ENCODE measurements at regions not wholly inside any gene's neighbourhood (a gene's known extent, or its start where the extent isn't known, plus 50 kb on each side); places are given as distances from the start of the nearest gene placed in this dataset.
"Not testable (repeated sequence)": the region's sequence is repeated elsewhere in the genome, so short reads cannot be mapped to it uniquely, and the experiment has no call there.

- no peak for DNase-seq
Measured at GRCh38 chr5:174567506-174568141, 156.8 kb upstream of the MSX2 start.

GRCh38 chr5:174570662-174571061 lies 153.7 kb upstream of the MSX2 start:
- DNase-seq = no peak

- DNase-seq = no peak
Measured at GRCh38 chr5:174571662-174572397, 152.6 kb upstream of the MSX2 start.

- no peak for DNase-seq
Measured at GRCh38 chr5:174572591-174572990, 151.8 kb upstream of the MSX2 start.

- DNase-seq = no peak
Measured at GRCh38 chr5:174573221-174573994, 151.0 kb upstream of the MSX2 start.

- DNase-seq = no peak
Measured at GRCh38 chr5:174575043-174575442, 149.3 kb upstream of the MSX2 start.

- DNase-seq = no peak
Measured at GRCh38 chr5:174576042-174576441, 148.3 kb upstream of the MSX2 start.

GRCh38 chr5:174581479-174581878 lies 142.9 kb upstream of the MSX2 start:
- DNase-seq = no peak

GRCh38 chr5:174581894-174582293 lies 142.5 kb upstream of the MSX2 start:
- no peak for DNase-seq

GRCh38 chr5:174583071-174583470 lies 141.3 kb upstream of the MSX2 start:
- DNase-seq = no peak

- no peak for DNase-seq
Measured at GRCh38 chr5:174585472-174585871, 138.9 kb upstream of the MSX2 start.

GRCh38 chr5:174586163-174586562 lies 138.2 kb upstream of the MSX2 start:
- DNase-seq = not testable (repeated sequence)

- no peak for DNase-seq
Measured at GRCh38 chr5:174589011-174589410, 135.4 kb upstream of the MSX2 start.

- peak in 2 of 3 experiments; percentile 1 to 38 for DNase-seq
Measured at GRCh38 chr5:174589599-174589998, 134.8 kb upstream of the MSX2 start.

GRCh38 chr5:174590820-174591219 lies 133.6 kb upstream of the MSX2 start:
- no peak for DNase-seq

GRCh38 chr5:174596429-174596828 lies 128.0 kb upstream of the MSX2 start:
- DNase-seq = no peak

GRCh38 chr5:174599992-174600391 lies 124.4 kb upstream of the MSX2 start:
- DNase-seq = no peak

- no peak for DNase-seq
Measured at GRCh38 chr5:174601946-174602345, 122.4 kb upstream of the MSX2 start.

- no peak for DNase-seq
Measured at GRCh38 chr5:174606153-174606552, 118.2 kb upstream of the MSX2 start.

- no peak for DNase-seq
Measured at GRCh38 chr5:174606646-174607045, 117.7 kb upstream of the MSX2 start.

GRCh38 chr5:174607205-174607604 lies 117.2 kb upstream of the MSX2 start:
- DNase-seq = no peak

- DNase-seq = no peak
Measured at GRCh38 chr5:174607916-174608315, 116.5 kb upstream of the MSX2 start.

- peak in 1 of 3 experiments; percentile 46 for DNase-seq
Measured at GRCh38 chr5:174608631-174609097, 115.7 kb upstream of the MSX2 start.

- DNase-seq = no peak
Measured at GRCh38 chr5:174609116-174609515, 115.3 kb upstream of the MSX2 start.
